Calu3 (cell line): ENCODE measurements at regions not wholly inside any gene's neighbourhood (a gene's known extent, or its start where the extent isn't known, plus 50 kb on each side); places are given as distances from the start of the nearest gene placed in this dataset.

Experiments used
- BruUV-seq: library from RNA; stranded (reverse); fragments of 400-500 nt; replicated peaks from 2 replicates; lab custom pipeline; 2021; lab: Mats Ljungman, UMichigan
- CTCF ChIA-PET: fragments of 300-600 bp; sonication (Branson Sonifier 250); formaldehyde crosslinking; loops from one replicate; lab custom pipeline; 2022; ENCODE audit warnings: antibody characterized with exemption; lab: Charles Lee
- DNase-seq: peaks from one replicate; pipeline ENCODE4 v3.0.0; 2022
- H3K27ac Mint-ChIP-seq: one replicate; pipeline ENCODE4 v1.8.0; 2022; ENCODE audit warnings: mixed read lengths; ENCODE audit not compliant: unreplicated experiment
- H3K27me3 Mint-ChIP-seq: one replicate; pipeline ENCODE4 v1.8.0; 2022; ENCODE audit warnings: mixed read lengths; ENCODE audit not compliant: unreplicated experiment
- H3K36me3 Mint-ChIP-seq: one replicate; pipeline ENCODE4 v1.8.0; 2022; ENCODE audit warnings: mild to moderate bottlenecking, moderate library complexity, mixed read lengths; ENCODE audit not compliant: insufficient read depth, unreplicated experiment
- H3K4me1 Mint-ChIP-seq: one replicate; pipeline ENCODE4 v1.8.0; 2022; ENCODE audit warnings: mild to moderate bottlenecking, low read depth, mixed read lengths; ENCODE audit not compliant: unreplicated experiment
- H3K4me3 Mint-ChIP-seq: one replicate; pipeline ENCODE4 v1.8.0; 2022; ENCODE audit warnings: mild to moderate bottlenecking, low read depth, moderate library complexity, mixed read lengths; ENCODE audit not compliant: unreplicated experiment
- H3K9me3 Mint-ChIP-seq: one replicate; pipeline ENCODE4 v1.8.0; 2022; ENCODE audit warnings: low read depth, mixed read lengths; ENCODE audit not compliant: unreplicated experiment
- intact Hi-C: fragments of 100-400 bp; cut with micrococcal nuclease; formaldehyde crosslinking; loops from one replicate; pipeline ENCODE4 v1.10.0; 2022; ENCODE audit not compliant: unreplicated experiment
- TF ChIP-seq, protein P1 (sequence below): fragments of 200-600 bp; IDR thresholded peaks from one replicate; pipeline ENCODE4 v1.8.0; 2022; ENCODE audit warnings: antibody characterized with exemption; ENCODE audit not compliant: unreplicated experiment

DNA sequence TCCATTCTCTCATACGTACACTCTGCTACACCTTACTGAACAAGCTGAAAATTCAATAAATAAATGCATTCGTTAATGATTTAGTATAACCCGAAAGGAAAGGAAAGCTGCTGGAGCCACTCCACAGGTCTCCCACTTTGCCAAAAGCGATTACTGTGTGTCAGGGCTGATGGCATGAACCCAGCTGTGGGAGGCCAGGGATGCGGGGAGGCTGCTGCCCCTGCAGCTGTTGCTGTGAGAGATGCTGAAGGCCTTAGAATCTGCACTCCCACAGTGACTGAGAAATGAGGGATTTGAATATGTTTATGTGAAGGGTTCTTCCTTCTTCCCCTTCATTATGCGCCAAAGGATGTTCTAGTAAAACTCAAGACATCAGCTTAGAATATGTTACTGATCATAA is 58.7 kb upstream of the NBEA start:
- H3K9me3 Mint-ChIP-seq: no peaks in the 10 kb centered on the region
- TF ChIP-seq, protein P1, sequence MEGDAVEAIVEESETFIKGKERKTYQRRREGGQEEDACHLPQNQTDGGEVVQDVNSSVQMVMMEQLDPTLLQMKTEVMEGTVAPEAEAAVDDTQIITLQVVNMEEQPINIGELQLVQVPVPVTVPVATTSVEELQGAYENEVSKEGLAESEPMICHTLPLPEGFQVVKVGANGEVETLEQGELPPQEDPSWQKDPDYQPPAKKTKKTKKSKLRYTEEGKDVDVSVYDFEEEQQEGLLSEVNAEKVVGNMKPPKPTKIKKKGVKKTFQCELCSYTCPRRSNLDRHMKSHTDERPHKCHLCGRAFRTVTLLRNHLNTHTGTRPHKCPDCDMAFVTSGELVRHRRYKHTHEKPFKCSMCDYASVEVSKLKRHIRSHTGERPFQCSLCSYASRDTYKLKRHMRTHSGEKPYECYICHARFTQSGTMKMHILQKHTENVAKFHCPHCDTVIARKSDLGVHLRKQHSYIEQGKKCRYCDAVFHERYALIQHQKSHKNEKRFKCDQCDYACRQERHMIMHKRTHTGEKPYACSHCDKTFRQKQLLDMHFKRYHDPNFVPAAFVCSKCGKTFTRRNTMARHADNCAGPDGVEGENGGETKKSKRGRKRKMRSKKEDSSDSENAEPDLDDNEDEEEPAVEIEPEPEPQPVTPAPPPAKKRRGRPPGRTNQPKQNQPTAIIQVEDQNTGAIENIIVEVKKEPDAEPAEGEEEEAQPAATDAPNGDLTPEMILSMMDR: no peak
- DNase-seq: no peak
- H3K4me1 Mint-ChIP-seq: peaks cover 8% of the 10 kb centered on the region
- CTCF ChIA-PET: no interaction called here
- H3K36me3 Mint-ChIP-seq: no peaks in the 10 kb centered on the region
- no peak overlapping the region for H3K4me3 Mint-ChIP-seq
- intact Hi-C loops: no loop called here
- no TSS peak for BruUV-seq
- H3K27me3 Mint-ChIP-seq: no peaks in the 10 kb centered on the region
- H3K27ac Mint-ChIP-seq: no peak overlapping the region

- DNase-seq: no peak
- TF ChIP-seq, protein P1: no peak
- CTCF ChIA-PET: no interaction called here
- intact Hi-C loops: no loop called here
- BruUV-seq: no TSS peak
- Mint-ChIP-seq H3K9me3 (no peaks in the 10 kb centered on the region), H3K4me3 (no peak overlapping the region), H3K4me1 (peaks cover 8% of the 10 kb centered on the region), H3K27me3 (no peaks in the 10 kb centered on the region), H3K27ac (no peak overlapping the region), H3K36me3 (no peaks in the 10 kb centered on the region)
Measured at GRCh38 chr13:34884366-34884765, 57.7 kb upstream of the NBEA start.

- Mint-ChIP-seq H3K9me3 (no peaks in the 10 kb centered on the region), H3K4me1 (peaks cover 8% of the 10 kb centered on the region), H3K27ac (no peak overlapping the region), H3K4me3 (no peak overlapping the region), H3K36me3 (no peaks in the 10 kb centered on the region), H3K27me3 (no peaks in the 10 kb centered on the region)
- TF ChIP-seq, protein P1: no peak
- BruUV-seq: no TSS peak
- no peak for DNase-seq
- intact Hi-C loops: no loop called here
- CTCF ChIA-PET: no interaction called here
Measured at GRCh38 chr13:34886121-34886875, 55.8 kb upstream of the NBEA start.

DNA sequence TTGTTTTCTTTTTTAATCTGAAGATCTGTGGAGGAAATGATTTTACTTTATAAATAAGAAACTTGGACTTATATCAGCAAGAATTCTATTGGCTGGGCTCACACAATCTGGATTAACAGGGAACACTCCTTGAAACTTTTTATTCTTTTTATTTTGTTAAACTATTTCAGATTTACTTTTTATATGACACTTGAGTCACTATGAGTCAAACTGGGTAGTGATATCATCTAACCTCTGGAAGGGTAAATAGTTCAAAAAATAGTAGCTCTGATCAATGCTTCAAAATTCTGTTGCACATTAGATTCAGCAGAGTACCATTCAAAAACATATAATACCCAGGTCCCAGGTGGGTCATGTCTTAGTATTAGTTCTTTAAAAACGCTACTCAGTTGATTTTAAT is 55.1 kb upstream of the NBEA start:
- Mint-ChIP-seq H3K27me3 (no peaks in the 10 kb centered on the region), H3K27ac (no peak overlapping the region), H3K36me3 (no peaks in the 10 kb centered on the region), H3K4me1 (peaks cover 8% of the 10 kb centered on the region), H3K4me3 (no peak overlapping the region), H3K9me3 (no peaks in the 10 kb centered on the region)
- DNase-seq: no peak
- TF ChIP-seq, protein P1: no peak
- no TSS peak for BruUV-seq
- CTCF ChIA-PET: no interaction called here
- intact Hi-C loops: no loop called here
